AG09309 (cell line): ENCODE measurements at regions not wholly inside any gene's neighbourhood (a gene's known extent, or its start where the extent isn't known, plus 50 kb on each side); places are given as distances from the start of the nearest gene placed in this dataset.

Source experiments
- DNase-seq: peaks from one replicate; pipeline ENCODE4 v3.0.0-alpha.2; 2010; ENCODE audit warnings: low read depth
- H3K4me3 ChIP-seq: 2 replicates; pipeline ENCODE4 v1.5.1; 2011; ENCODE audit warnings: mild to moderate bottlenecking, low read depth, low read length, moderate library complexity; ENCODE audit not compliant: control insufficient read depth
- CTCF ChIP-seq: IDR thresholded peaks from 2 replicates; pipeline ENCODE4 v1.5.1; 2011; ENCODE audit warnings: mild to moderate bottlenecking, low read depth, low read length, inconsistent platforms; ENCODE audit not compliant: insufficient read depth, control insufficient read depth; ENCODE audit errors: missing control alignments

GRCh38 chr6:137999815-138000214 is 107.4 kb downstream of the PERP start:
- no peak overlapping the region for H3K4me3 ChIP-seq
- TF ChIP-seq CTCF: no peak
- no peak for DNase-seq

- TF ChIP-seq CTCF: no peak
- no peak overlapping the region for H3K4me3 ChIP-seq
- DNase-seq: no peak
Measured at GRCh38 chr6:138000941-138001340, 106.3 kb downstream of the PERP start.

- no peak overlapping the region for H3K4me3 ChIP-seq
- TF ChIP-seq CTCF: peak; percentile 91
- DNase-seq: no peak
Measured at GRCh38 chr6:138001750-138002349, 105.4 kb downstream of the PERP start.

- no peak overlapping the region for H3K4me3 ChIP-seq
- peak; percentile 51 for TF ChIP-seq CTCF
- DNase-seq: peak; percentile 8
Measured at GRCh38 chr6:138004430-138005287, 102.6 kb downstream of the PERP start.

- no peak for TF ChIP-seq CTCF
- H3K4me3 ChIP-seq: no peak overlapping the region
- no peak for DNase-seq
Measured at GRCh38 chr6:138005846-138006245, 101.4 kb downstream of the PERP start.

GRCh38 chr6:138007014-138007472 is 100.2 kb downstream of the PERP start:
- DNase-seq: no peak

More at GRCh38 chr6:138007014-138007472, 100.2 kb downstream of the PERP start:
- peak; percentile 78 for TF ChIP-seq CTCF
- H3K4me3 ChIP-seq: no peak overlapping the region
